ENCODE measurements at regions not wholly inside any gene's neighbourhood (a gene's known extent, or its start where the extent isn't known, plus 50 kb on each side); places are given as distances from the start of the nearest gene placed in this dataset.
"Not testable (repeated sequence)": the region's sequence is repeated elsewhere in the genome, so short reads cannot be mapped to it uniquely, and the experiment has no call there.

- H3K9me3 ChIP-seq (ENCODE audit: control insufficient read depth, insufficient read depth, low read length); H3K79me2 ChIP-seq (ENCODE audit: control insufficient read depth, low read length); H4K20me1 ChIP-seq (ENCODE audit: control insufficient read depth, insufficient read depth, low read depth, low read length); H3K9me2 ChIP-seq (replicated peaks; ENCODE audit: control insufficient read depth, low read length); H3K4me2 ChIP-seq (ENCODE audit: low read length); H3K36me3 ChIP-seq (ENCODE audit: control insufficient read depth, low read length); H3K4me3 ChIP-seq (ENCODE audit: low read length); H3K27ac ChIP-seq (ENCODE audit: low read depth, low read length); H3K27me3 ChIP-seq (ENCODE audit: control insufficient read depth, low read length); H3F3A ChIP-seq (ENCODE audit: control insufficient read depth, insufficient read depth): not testable (repeated sequence)
- peaks cover 18% of the 10 kb centered on the region for H3K4me1 ChIP-seq (ENCODE audit: control insufficient read depth, low read length)
Observed at GRCh38 chr7:73215232-73215631, 93.4 kb downstream of the NSUN5 start.

GRCh38 chr7:73214471-73214870 is 94.2 kb downstream of the NSUN5 start:
- H3K27ac ChIP-seq (ENCODE audit: low read depth, low read length): not testable (repeated sequence)

GRCh38 chr7:73213076-73213475 is 95.5 kb downstream of the NSUN5 start:
- not testable (repeated sequence) for H3K79me2 ChIP-seq (ENCODE audit: control insufficient read depth, low read length); H3K27me3 ChIP-seq (ENCODE audit: control insufficient read depth, low read length); H3K9me2 ChIP-seq (replicated peaks; ENCODE audit: control insufficient read depth, low read length); H3F3A ChIP-seq (ENCODE audit: control insufficient read depth, insufficient read depth); H3K36me3 ChIP-seq (ENCODE audit: control insufficient read depth, low read length); H4K20me1 ChIP-seq (ENCODE audit: control insufficient read depth, insufficient read depth, low read depth, low read length); H3K4me2 ChIP-seq (ENCODE audit: low read length); H3K27ac ChIP-seq (ENCODE audit: low read depth, low read length); H3K9me3 ChIP-seq (ENCODE audit: control insufficient read depth, insufficient read depth, low read length); H3K4me3 ChIP-seq (ENCODE audit: low read length)
- peaks cover 18% of the 10 kb centered on the region for H3K4me1 ChIP-seq (ENCODE audit: control insufficient read depth, low read length)

More at GRCh38 chr7:73214471-73214870, 94.2 kb downstream of the NSUN5 start:
- peaks cover 18% of the 10 kb centered on the region for H3K4me1 ChIP-seq (ENCODE audit: control insufficient read depth, low read length)
- not testable (repeated sequence) for H3K79me2 ChIP-seq (ENCODE audit: control insufficient read depth, low read length); H4K20me1 ChIP-seq (ENCODE audit: control insufficient read depth, insufficient read depth, low read depth, low read length); H3K36me3 ChIP-seq (ENCODE audit: control insufficient read depth, low read length); H3K4me3 ChIP-seq (ENCODE audit: low read length); H3K9me3 ChIP-seq (ENCODE audit: control insufficient read depth, insufficient read depth, low read length); H3K4me2 ChIP-seq (ENCODE audit: low read length); H3F3A ChIP-seq (ENCODE audit: control insufficient read depth, insufficient read depth); H3K27me3 ChIP-seq (ENCODE audit: control insufficient read depth, low read length); H3K9me2 ChIP-seq (replicated peaks; ENCODE audit: control insufficient read depth, low read length)

- not testable (repeated sequence) for H3K4me2 ChIP-seq (ENCODE audit: low read length); H4K20me1 ChIP-seq (ENCODE audit: control insufficient read depth, insufficient read depth, low read depth, low read length); H3K9me2 ChIP-seq (replicated peaks; ENCODE audit: control insufficient read depth, low read length); H3K79me2 ChIP-seq (ENCODE audit: control insufficient read depth, low read length); H3K27me3 ChIP-seq (ENCODE audit: control insufficient read depth, low read length); H3K4me3 ChIP-seq (ENCODE audit: low read length); H3K4me1 ChIP-seq (ENCODE audit: control insufficient read depth, low read length); H3K27ac ChIP-seq (ENCODE audit: low read depth, low read length); H3K9me3 ChIP-seq (ENCODE audit: control insufficient read depth, insufficient read depth, low read length); H3K36me3 ChIP-seq (ENCODE audit: control insufficient read depth, low read length); H3F3A ChIP-seq (ENCODE audit: control insufficient read depth, insufficient read depth)
Observed at GRCh38 chr7:73205594-73205993, 103.0 kb downstream of the NSUN5 start.

GRCh38 chr7:73204898-73205297 is 103.7 kb downstream of the NSUN5 start:
- not testable (repeated sequence) for H4K20me1 ChIP-seq (ENCODE audit: control insufficient read depth, insufficient read depth, low read depth, low read length); H3K79me2 ChIP-seq (ENCODE audit: control insufficient read depth, low read length); H3K4me3 ChIP-seq (ENCODE audit: low read length); H3K27me3 ChIP-seq (ENCODE audit: control insufficient read depth, low read length); H3F3A ChIP-seq (ENCODE audit: control insufficient read depth, insufficient read depth); H3K9me2 ChIP-seq (replicated peaks; ENCODE audit: control insufficient read depth, low read length); H3K9me3 ChIP-seq (ENCODE audit: control insufficient read depth, insufficient read depth, low read length); H3K4me1 ChIP-seq (ENCODE audit: control insufficient read depth, low read length); H3K36me3 ChIP-seq (ENCODE audit: control insufficient read depth, low read length); H3K27ac ChIP-seq (ENCODE audit: low read depth, low read length); H3K4me2 ChIP-seq (ENCODE audit: low read length)

GRCh38 chr7:73203312-73203711 is 105.3 kb downstream of the NSUN5 start:
- not testable (repeated sequence) for H3K79me2 ChIP-seq (ENCODE audit: control insufficient read depth, low read length); H3K4me1 ChIP-seq (ENCODE audit: control insufficient read depth, low read length); H3F3A ChIP-seq (ENCODE audit: control insufficient read depth, insufficient read depth)

GRCh38 chr7:73201264-73201663 is 107.4 kb downstream of the NSUN5 start:
- not testable (repeated sequence) for H3K4me2 ChIP-seq (ENCODE audit: low read length); H3K79me2 ChIP-seq (ENCODE audit: control insufficient read depth, low read length); H4K20me1 ChIP-seq (ENCODE audit: control insufficient read depth, insufficient read depth, low read depth, low read length); H3K27ac ChIP-seq (ENCODE audit: low read depth, low read length); H3K36me3 ChIP-seq (ENCODE audit: control insufficient read depth, low read length); H3K4me3 ChIP-seq (ENCODE audit: low read length); H3K27me3 ChIP-seq (ENCODE audit: control insufficient read depth, low read length); H3K9me2 ChIP-seq (replicated peaks; ENCODE audit: control insufficient read depth, low read length); H3K9me3 ChIP-seq (ENCODE audit: control insufficient read depth, insufficient read depth, low read length); H3F3A ChIP-seq (ENCODE audit: control insufficient read depth, insufficient read depth); H3K4me1 ChIP-seq (ENCODE audit: control insufficient read depth, low read length)

More at GRCh38 chr7:73203312-73203711, 105.3 kb downstream of the NSUN5 start:
- not testable (repeated sequence) for H3K4me3 ChIP-seq (ENCODE audit: low read length); H3K4me2 ChIP-seq (ENCODE audit: low read length); H3K9me2 ChIP-seq (replicated peaks; ENCODE audit: control insufficient read depth, low read length); H4K20me1 ChIP-seq (ENCODE audit: control insufficient read depth, insufficient read depth, low read depth, low read length); H3K9me3 ChIP-seq (ENCODE audit: control insufficient read depth, insufficient read depth, low read length); H3K36me3 ChIP-seq (ENCODE audit: control insufficient read depth, low read length); H3K27me3 ChIP-seq (ENCODE audit: control insufficient read depth, low read length); H3K27ac ChIP-seq (ENCODE audit: low read depth, low read length)

GRCh38 chr7:73200518-73201099 is 108.0 kb downstream of the NSUN5 start:
- not testable (repeated sequence) for H3K79me2 ChIP-seq (ENCODE audit: control insufficient read depth, low read length); H4K20me1 ChIP-seq (ENCODE audit: control insufficient read depth, insufficient read depth, low read depth, low read length); H3K4me1 ChIP-seq (ENCODE audit: control insufficient read depth, low read length)

More at GRCh38 chr7:73200518-73201099, 108.0 kb downstream of the NSUN5 start:
- H3K9me2 ChIP-seq (replicated peaks; ENCODE audit: control insufficient read depth, low read length); H3F3A ChIP-seq (ENCODE audit: control insufficient read depth, insufficient read depth); H3K4me3 ChIP-seq (ENCODE audit: low read length); H3K36me3 ChIP-seq (ENCODE audit: control insufficient read depth, low read length); H3K27me3 ChIP-seq (ENCODE audit: control insufficient read depth, low read length); H3K9me3 ChIP-seq (ENCODE audit: control insufficient read depth, insufficient read depth, low read length); H3K27ac ChIP-seq (ENCODE audit: low read depth, low read length); H3K4me2 ChIP-seq (ENCODE audit: low read length): not testable (repeated sequence)
